ENCODE measurements at regions not wholly inside any gene's neighbourhood (a gene's known extent, or its start where the extent isn't known, plus 50 kb on each side); places are given as distances from the start of the nearest gene placed in this dataset.
"Not testable (repeated sequence)": the region's sequence is repeated elsewhere in the genome, so short reads cannot be mapped to it uniquely, and the experiment has no call there.

DNA sequence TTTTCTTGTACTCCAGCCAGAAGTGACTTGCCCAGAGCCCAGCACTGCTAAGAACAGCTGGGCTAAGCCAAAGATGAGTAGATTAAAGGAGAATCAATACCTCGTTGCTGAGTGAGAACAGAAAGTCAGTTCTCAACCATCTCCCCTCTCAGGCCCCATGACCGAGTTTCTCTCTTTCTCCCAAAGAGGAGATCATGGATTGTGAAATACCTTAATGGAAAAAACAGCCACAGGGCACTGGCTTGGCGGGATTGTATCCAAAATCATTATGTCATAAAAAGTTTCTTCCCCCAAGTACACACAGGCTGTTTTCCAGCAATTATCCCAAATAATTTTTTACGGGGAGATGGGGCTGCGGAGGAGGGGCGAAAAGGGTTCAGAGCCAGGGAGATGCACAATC, 111.8 kb upstream of the TMEM45B start:
- no peaks in the 10 kb centered on the region for H3K27me3 ChIP-seq (ENCODE audit: insufficient read depth, insufficient read length)
- no peak for DNase-seq (ENCODE audit: low read depth, low spot score)

GRCh38 chr11:129704831-129705230, 110.8 kb upstream of the TMEM45B start:
- TF ChIP-seq ZNF274 (IDR thresholded peaks at IDR 0.05; ENCODE audit: low read depth, low read length) (no peak), YY1 (IDR thresholded peaks at IDR 0.05; ENCODE audit: insufficient read depth, insufficient read length) (no peak), SUZ12 (IDR thresholded peaks at IDR 0.05; ENCODE audit: extremely low read depth, insufficient read depth, insufficient read length) (no peak)
- Histone ChIP-seq H3K4me1 (ENCODE audit: insufficient read depth, insufficient read length) (no peaks in the 10 kb centered on the region), H3K36me3 (ENCODE audit: insufficient read depth, insufficient read length, low read length) (no peaks in the 10 kb centered on the region), H3K27me3 (ENCODE audit: insufficient read depth, insufficient read length) (no peaks in the 10 kb centered on the region), H3K9ac (ENCODE audit: insufficient read length, low read depth) (no peak overlapping the region), H3K9me3 (ENCODE audit: insufficient read depth, low read length) (no peaks in the 10 kb centered on the region), H3K4me3 (ENCODE audit: insufficient read length, low read depth) (no peak overlapping the region)
- DNase-seq (ENCODE audit: low read depth, low spot score) = no peak

More for the DNA sequence above, 111.8 kb upstream of the TMEM45B start:
- Histone ChIP-seq H3K4me1 (ENCODE audit: insufficient read depth, insufficient read length) (no peaks in the 10 kb centered on the region), H3K9me3 (ENCODE audit: insufficient read depth, low read length) (no peaks in the 10 kb centered on the region), H3K9ac (ENCODE audit: insufficient read length, low read depth) (no peak overlapping the region), H3K36me3 (ENCODE audit: insufficient read depth, insufficient read length, low read length) (no peaks in the 10 kb centered on the region), H3K4me3 (ENCODE audit: insufficient read length, low read depth) (no peak overlapping the region)
- TF ChIP-seq ZNF274 (IDR thresholded peaks at IDR 0.05; ENCODE audit: low read depth, low read length) = no peak
- TF ChIP-seq YY1 (IDR thresholded peaks at IDR 0.05; ENCODE audit: insufficient read depth, insufficient read length) = no peak
- no peak for TF ChIP-seq SUZ12 (IDR thresholded peaks at IDR 0.05; ENCODE audit: extremely low read depth, insufficient read depth, insufficient read length)

- Histone ChIP-seq H3K4me3 (ENCODE audit: insufficient read length, low read depth) (no peak overlapping the region), H3K27me3 (ENCODE audit: insufficient read depth, insufficient read length) (no peaks in the 10 kb centered on the region), H3K9me3 (ENCODE audit: insufficient read depth, low read length) (no peaks in the 10 kb centered on the region), H3K9ac (ENCODE audit: insufficient read length, low read depth) (no peak overlapping the region), H3K36me3 (ENCODE audit: insufficient read depth, insufficient read length, low read length) (no peaks in the 10 kb centered on the region), H3K4me1 (ENCODE audit: insufficient read depth, insufficient read length) (no peaks in the 10 kb centered on the region)
- TF ChIP-seq ZNF274 (IDR thresholded peaks at IDR 0.05; ENCODE audit: low read depth, low read length) (no peak), SUZ12 (IDR thresholded peaks at IDR 0.05; ENCODE audit: extremely low read depth, insufficient read depth, insufficient read length) (no peak), YY1 (IDR thresholded peaks at IDR 0.05; ENCODE audit: insufficient read depth, insufficient read length) (no peak)
- DNase-seq (ENCODE audit: low read depth, low spot score) = no peak
Measured at GRCh38 chr11:129705341-129705740, 110.3 kb upstream of the TMEM45B start.

DNA sequence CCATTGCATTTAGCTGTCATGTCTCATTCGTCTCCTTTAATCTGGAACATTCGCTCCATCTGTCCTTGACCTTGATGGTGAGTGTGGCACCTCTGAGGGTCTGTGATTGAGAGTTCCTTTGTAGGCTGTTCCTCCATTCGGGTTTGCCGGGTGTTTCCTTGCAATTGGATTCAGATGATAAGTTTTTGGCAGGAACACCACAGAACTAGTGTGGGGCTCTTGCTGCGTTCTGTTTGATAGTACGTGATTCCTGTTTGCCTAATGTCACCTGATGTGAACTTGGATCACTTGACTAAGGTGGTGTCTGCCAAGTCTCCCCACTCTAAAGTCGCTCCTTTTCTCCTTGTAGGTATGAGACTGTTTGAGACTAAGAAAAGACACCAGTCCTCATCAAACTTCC, 109.7 kb upstream of the TMEM45B start:
- Histone ChIP-seq H3K4me3 (ENCODE audit: insufficient read length, low read depth) (no peak overlapping the region), H3K9ac (ENCODE audit: insufficient read length, low read depth) (no peak overlapping the region), H3K27me3 (ENCODE audit: insufficient read depth, insufficient read length) (no peaks in the 10 kb centered on the region), H3K36me3 (ENCODE audit: insufficient read depth, insufficient read length, low read length) (no peaks in the 10 kb centered on the region), H3K9me3 (ENCODE audit: insufficient read depth, low read length) (no peaks in the 10 kb centered on the region), H3K4me1 (ENCODE audit: insufficient read depth, insufficient read length) (no peaks in the 10 kb centered on the region)
- DNase-seq (ENCODE audit: low read depth, low spot score) = no peak
- TF ChIP-seq YY1 (IDR thresholded peaks at IDR 0.05; ENCODE audit: insufficient read depth, insufficient read length) = no peak
- TF ChIP-seq ZNF274 (IDR thresholded peaks at IDR 0.05; ENCODE audit: low read depth, low read length) = no peak
- TF ChIP-seq SUZ12 (IDR thresholded peaks at IDR 0.05; ENCODE audit: extremely low read depth, insufficient read depth, insufficient read length) = no peak

GRCh38 chr11:129709801-129710398, 105.7 kb upstream of the TMEM45B start:
- no peak overlapping the region for H3K9ac ChIP-seq (ENCODE audit: insufficient read length, low read depth)
- TF ChIP-seq SUZ12 (IDR thresholded peaks at IDR 0.05; ENCODE audit: extremely low read depth, insufficient read depth, insufficient read length) (no peak), YY1 (IDR thresholded peaks at IDR 0.05; ENCODE audit: insufficient read depth, insufficient read length) (no peak), ZNF274 (IDR thresholded peaks at IDR 0.05; ENCODE audit: low read depth, low read length) (no peak)
- H3K36me3 ChIP-seq (ENCODE audit: insufficient read depth, insufficient read length, low read length) = no peaks in the 10 kb centered on the region
- H3K27me3 ChIP-seq (ENCODE audit: insufficient read depth, insufficient read length) = no peaks in the 10 kb centered on the region
- no peaks in the 10 kb centered on the region; the same call in 1 of the 2 replicates for H3K9me3 ChIP-seq (ENCODE audit: insufficient read depth, low read length)
- H3K4me3 ChIP-seq (ENCODE audit: insufficient read length, low read depth) = no peak overlapping the region
- no peak for DNase-seq (ENCODE audit: low read depth, low spot score)
- H3K4me1 ChIP-seq (ENCODE audit: insufficient read depth, insufficient read length) = no peaks in the 10 kb centered on the region

DNA sequence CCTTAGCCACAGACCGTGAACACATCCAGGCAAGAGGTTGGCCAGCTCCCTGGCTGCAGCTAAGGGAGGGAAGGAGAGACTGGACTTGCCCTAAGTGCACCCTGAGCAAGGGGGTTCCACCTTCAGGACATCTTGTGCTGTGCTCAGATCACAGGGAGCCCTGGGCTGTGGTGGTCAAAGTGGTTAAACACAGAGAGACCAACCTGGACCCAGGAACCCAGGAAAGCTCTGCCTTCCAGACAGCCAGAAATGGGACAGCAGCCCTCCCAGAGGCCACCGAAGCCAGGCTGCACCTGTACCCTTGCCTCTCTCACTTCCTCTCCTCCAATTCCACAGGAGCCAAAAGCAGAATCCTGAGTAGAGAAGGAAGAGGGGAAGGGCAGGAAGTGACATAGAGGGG, 105.2 kb upstream of the TMEM45B start:
- Histone ChIP-seq H3K36me3 (ENCODE audit: insufficient read depth, insufficient read length, low read length) (no peaks in the 10 kb centered on the region), H3K9ac (ENCODE audit: insufficient read length, low read depth) (no peak overlapping the region), H3K4me1 (ENCODE audit: insufficient read depth, insufficient read length) (no peaks in the 10 kb centered on the region), H3K27me3 (ENCODE audit: insufficient read depth, insufficient read length) (no peaks in the 10 kb centered on the region), H3K4me3 (ENCODE audit: insufficient read length, low read depth) (no peak overlapping the region), H3K9me3 (ENCODE audit: insufficient read depth, low read length) (no peaks in the 10 kb centered on the region; the same call in 1 of the 2 replicates)
- no peak for TF ChIP-seq YY1 (IDR thresholded peaks at IDR 0.05; ENCODE audit: insufficient read depth, insufficient read length)
- TF ChIP-seq SUZ12 (IDR thresholded peaks at IDR 0.05; ENCODE audit: extremely low read depth, insufficient read depth, insufficient read length) = no peak
- no peak for TF ChIP-seq ZNF274 (IDR thresholded peaks at IDR 0.05; ENCODE audit: low read depth, low read length)
- no peak for DNase-seq (ENCODE audit: low read depth, low spot score)

DNA sequence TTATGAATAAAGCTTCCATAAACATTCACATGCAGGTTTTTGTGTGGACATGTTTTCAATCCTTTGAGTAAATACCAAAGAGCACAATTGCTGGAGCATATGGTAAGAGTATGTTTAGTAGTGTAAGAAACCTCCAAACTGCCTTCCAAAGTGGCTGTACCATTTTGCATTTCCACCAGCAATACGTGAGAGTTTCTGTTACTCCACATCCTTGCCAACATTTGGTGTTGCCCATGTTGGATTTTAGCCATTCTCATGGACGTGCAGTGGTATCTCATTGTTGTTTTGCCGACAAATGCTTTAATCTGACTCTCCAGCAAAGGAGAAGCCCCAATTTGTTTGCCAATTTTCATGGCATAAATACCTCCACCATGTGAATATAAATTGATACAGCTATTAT, 103.9 kb upstream of the TMEM45B start:
- Histone ChIP-seq H3K9me3 (ENCODE audit: insufficient read depth, low read length) (no peaks in the 10 kb centered on the region; the same call in 1 of the 2 replicates), H3K27me3 (ENCODE audit: insufficient read depth, insufficient read length) (no peaks in the 10 kb centered on the region), H3K4me3 (ENCODE audit: insufficient read length, low read depth) (no peak overlapping the region), H3K4me1 (ENCODE audit: insufficient read depth, insufficient read length) (no peaks in the 10 kb centered on the region), H3K9ac (ENCODE audit: insufficient read length, low read depth) (no peak overlapping the region), H3K36me3 (ENCODE audit: insufficient read depth, insufficient read length, low read length) (no peaks in the 10 kb centered on the region)
- DNase-seq (ENCODE audit: low read depth, low spot score) = no peak
- TF ChIP-seq YY1 (IDR thresholded peaks at IDR 0.05; ENCODE audit: insufficient read depth, insufficient read length) = no peak
- no peak for TF ChIP-seq SUZ12 (IDR thresholded peaks at IDR 0.05; ENCODE audit: extremely low read depth, insufficient read depth, insufficient read length)
- no peak for TF ChIP-seq ZNF274 (IDR thresholded peaks at IDR 0.05; ENCODE audit: low read depth, low read length)

- H3K9me3 ChIP-seq (ENCODE audit: insufficient read depth, low read length); H3K4me1 ChIP-seq (ENCODE audit: insufficient read depth, insufficient read length); DNase-seq (ENCODE audit: low read depth, low spot score); H3K9ac ChIP-seq (ENCODE audit: insufficient read length, low read depth); H3K36me3 ChIP-seq (ENCODE audit: insufficient read depth, insufficient read length, low read length); H3K27me3 ChIP-seq (ENCODE audit: insufficient read depth, insufficient read length); H3K4me3 ChIP-seq (ENCODE audit: insufficient read length, low read depth): not testable (repeated sequence)
Measured at GRCh38 chr11:129712486-129713240, 103.0 kb upstream of the TMEM45B start.

Data from NT2/D1 (cell line).